HG03558 (cell line): ENCODE measurements at regions not wholly inside any gene's neighbourhood (a gene's known extent, or its start where the extent isn't known, plus 50 kb on each side); places are given as distances from the start of the nearest gene placed in this dataset.

Source experiments
- ATAC-seq: cut with Tn5 transposase; IDR thresholded peaks from one replicate; pipeline ENCODE4 v1.9.1; 2021; ENCODE audit warnings: moderate number of reproducible peaks; ENCODE audit not compliant: unreplicated experiment; ENCODE audit errors: extremely low read depth

GRCh38 chr4:27178061-27178460 lies 317.4 kb downstream of the STIM2 start:
- ATAC-seq, result no peak

- ATAC-seq, result no peak
These were observed 321.1 kb downstream of the STIM2 start for GRCh38 chr4:27181693-27182092.

- ATAC-seq, result no peak
These were observed 321.6 kb downstream of the STIM2 start for GRCh38 chr4:27182211-27182610.

GRCh38 chr4:27184508-27185155 lies 324.0 kb downstream of the STIM2 start:
- ATAC-seq, result no peak

- ATAC-seq, result no peak
These were observed 326.1 kb downstream of the STIM2 start for GRCh38 chr4:27186710-27187109.

- ATAC-seq, result no peak
These were observed 327.1 kb downstream of the STIM2 start for GRCh38 chr4:27187786-27188185.

- no peak for ATAC-seq
These were observed 329.0 kb downstream of the STIM2 start for GRCh38 chr4:27189683-27190082.

GRCh38 chr4:27191592-27191991 lies 331.0 kb downstream of the STIM2 start:
- no peak for ATAC-seq

GRCh38 chr4:27194599-27195176 lies 334.0 kb downstream of the STIM2 start:
- no peak for ATAC-seq

GRCh38 chr4:27198246-27198645 lies 337.6 kb downstream of the STIM2 start:
- ATAC-seq, result no peak

GRCh38 chr4:27198971-27199370 lies 338.3 kb downstream of the STIM2 start:
- ATAC-seq, result no peak

- ATAC-seq, result no peak
These were observed 345.4 kb downstream of the STIM2 start for GRCh38 chr4:27206009-27206408.

GRCh38 chr4:27210956-27211355 lies 350.3 kb downstream of the STIM2 start:
- no peak for ATAC-seq

GRCh38 chr4:27214010-27214409 lies 353.4 kb downstream of the STIM2 start:
- ATAC-seq, result no peak

- no peak for ATAC-seq
These were observed 354.7 kb downstream of the STIM2 start for GRCh38 chr4:27215220-27215826.

- no peak for ATAC-seq
These were observed 356.7 kb downstream of the STIM2 start for GRCh38 chr4:27217261-27217769.

GRCh38 chr4:27218013-27218412 lies 357.4 kb downstream of the STIM2 start:
- ATAC-seq, result no peak

- ATAC-seq, result no peak
These were observed 362.7 kb downstream of the STIM2 start for GRCh38 chr4:27223326-27223725.

GRCh38 chr4:27233531-27233930 lies 372.9 kb downstream of the STIM2 start:
- ATAC-seq, result no peak

- ATAC-seq, result no peak
These were observed 373.8 kb downstream of the STIM2 start for GRCh38 chr4:27234306-27234899.

- no peak for ATAC-seq
These were observed 379.0 kb downstream of the STIM2 start for GRCh38 chr4:27239641-27240040.
